ENCODE measurements at regions not wholly inside any gene's neighbourhood (a gene's known extent, or its start where the extent isn't known, plus 50 kb on each side); places are given as distances from the start of the nearest gene placed in this dataset.

DNA sequence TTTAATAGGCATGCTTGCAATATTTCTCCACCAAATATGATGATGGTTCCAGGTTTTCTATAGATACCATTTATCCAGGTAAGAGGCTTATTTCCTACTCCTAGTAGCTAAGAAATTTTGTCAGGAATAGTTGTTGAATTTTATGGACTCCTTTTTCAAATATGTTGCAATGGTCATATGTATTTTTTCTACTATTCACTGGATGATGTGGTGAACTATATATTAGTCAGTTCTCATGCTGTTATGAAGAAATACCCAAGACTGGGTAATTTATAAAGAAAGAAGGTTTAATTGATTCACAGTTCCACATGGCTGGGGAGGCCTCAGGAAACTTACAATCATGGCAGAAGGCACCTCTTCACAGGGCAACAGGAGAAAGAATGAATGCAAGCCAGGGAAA lies 141.1 kb upstream of the NR3C1 start:
- Histone ChIP-seq H2BK12ac (ENCODE audit: insufficient read length, low read depth, low read length) (no peak overlapping the region), H4K5ac (ENCODE audit: insufficient read length, low read depth, low read length) (no peak overlapping the region), H3K9me3 (ENCODE audit: control insufficient read depth, low read depth, low read length) (no peaks in the 10 kb centered on the region), H2BK20ac (ENCODE audit: low read depth, low read length, poor library complexity, severe bottlenecking) (no peak overlapping the region), H3K18ac (ENCODE audit: insufficient read length, low read depth, low read length) (no peak overlapping the region), H2BK120ac (ENCODE audit: low read depth, low read length, poor library complexity, severe bottlenecking) (no peak overlapping the region), H3K4me2 (ENCODE audit: insufficient read depth, insufficient read length, low read length) (no peak overlapping the region), H2BK5ac (ENCODE audit: insufficient read length, low read length) (no peak overlapping the region), H3K4me1 (ENCODE audit: insufficient read depth, low read length) (no peaks in the 10 kb centered on the region), H3T11ph (ENCODE audit: low read length) (no peak overlapping the region), H3K27ac (ENCODE audit: insufficient read length, low read depth, low read length) (no peak overlapping the region), H2AFZ (ENCODE audit: low read length) (no peak overlapping the region), H3K9ac (ENCODE audit: extremely low read depth, insufficient read length, low read length) (no peak overlapping the region), H3K79me2 (ENCODE audit: insufficient read depth, low read length) (no peaks in the 10 kb centered on the region), H4K91ac (ENCODE audit: insufficient read length, low read depth, low read length) (no peak overlapping the region), H3K14ac (ENCODE audit: insufficient read depth, low read length) (no peak overlapping the region), H2AK5ac (ENCODE audit: insufficient read length, low read length) (no peak overlapping the region), H4K20me1 (ENCODE audit: control insufficient read depth, insufficient read depth, insufficient read length) (no peaks in the 10 kb centered on the region), H3K23ac (ENCODE audit: insufficient read length, low read depth, low read length) (no peak overlapping the region), H3K27me3 (ENCODE audit: insufficient read depth, low read length) (no peaks in the 10 kb centered on the region), H3K56ac (ENCODE audit: insufficient read length, low read depth, low read length) (no peak overlapping the region), H3K23me2 (ENCODE audit: insufficient read length, low read depth, low read length, poor library complexity, severe bottlenecking) (no peaks in the 10 kb centered on the region), H3K4ac (ENCODE audit: low read depth, low read length) (no peak overlapping the region), H2BK15ac (ENCODE audit: low read depth, low read length) (no peak overlapping the region), H4K8ac (replicated peaks; ENCODE audit: insufficient read length, low read depth, low read length) (no peak overlapping the region), H3K79me1 (ENCODE audit: insufficient read depth, low read depth, low read length, poor library complexity, severe bottlenecking) (no peaks in the 10 kb centered on the region)
- Mint-ChIP-seq H3K4me3 (no peak overlapping the region), H3K27ac (peak overlapping the region in 2 of 3 experiments; percentile 71 to 74; a peak in 3 of 7 replicates), H3K27me3 (ENCODE audit: low read depth) (no peaks in the 10 kb centered on the region), H3K9me3 (peaks cover 6 to 7% of the 10 kb centered on the region in 2 experiments; a peak in 3 of 5 replicates), H3K36me3 (ENCODE audit: insufficient read depth in 1 of 3, low read depth in 3 of 3) (peaks cover 0 to 8% (median 2%) of the 10 kb centered on the region in 3 experiments; a peak in 2 of 7 replicates), H3K4me1 (peaks cover 23 to 24% of the 10 kb centered on the region in 2 experiments)
- TF ChIP-seq, protein P1, sequence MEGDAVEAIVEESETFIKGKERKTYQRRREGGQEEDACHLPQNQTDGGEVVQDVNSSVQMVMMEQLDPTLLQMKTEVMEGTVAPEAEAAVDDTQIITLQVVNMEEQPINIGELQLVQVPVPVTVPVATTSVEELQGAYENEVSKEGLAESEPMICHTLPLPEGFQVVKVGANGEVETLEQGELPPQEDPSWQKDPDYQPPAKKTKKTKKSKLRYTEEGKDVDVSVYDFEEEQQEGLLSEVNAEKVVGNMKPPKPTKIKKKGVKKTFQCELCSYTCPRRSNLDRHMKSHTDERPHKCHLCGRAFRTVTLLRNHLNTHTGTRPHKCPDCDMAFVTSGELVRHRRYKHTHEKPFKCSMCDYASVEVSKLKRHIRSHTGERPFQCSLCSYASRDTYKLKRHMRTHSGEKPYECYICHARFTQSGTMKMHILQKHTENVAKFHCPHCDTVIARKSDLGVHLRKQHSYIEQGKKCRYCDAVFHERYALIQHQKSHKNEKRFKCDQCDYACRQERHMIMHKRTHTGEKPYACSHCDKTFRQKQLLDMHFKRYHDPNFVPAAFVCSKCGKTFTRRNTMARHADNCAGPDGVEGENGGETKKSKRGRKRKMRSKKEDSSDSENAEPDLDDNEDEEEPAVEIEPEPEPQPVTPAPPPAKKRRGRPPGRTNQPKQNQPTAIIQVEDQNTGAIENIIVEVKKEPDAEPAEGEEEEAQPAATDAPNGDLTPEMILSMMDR (conservative IDR thresholded peaks at IDR 0.05), result no peak
- no peak for DNase-seq

All from H9 (cell line).